NCI-H2029 treated with DMSO at 0.1 percent for 48 hours (cell line): ENCODE measurements at regions not wholly inside any gene's neighbourhood (a gene's known extent, or its start where the extent isn't known, plus 50 kb on each side); places are given as distances from the start of the nearest gene placed in this dataset.

ENCODE experiments used
- DNase-seq: peaks from one replicate; lab custom pipeline; 2025; lab: John Stamatoyannopoulos, UW

GRCh38 chr6:94535798-94536197 lies 1041.5 kb upstream of the MANEA start:
- no peak for DNase-seq

- DNase-seq, result no peak
Observed at GRCh38 chr6:94511502-94512088, 1065.7 kb upstream of the MANEA start.

- DNase-seq, result no peak
Observed at GRCh38 chr6:94510877-94511276, 1066.5 kb upstream of the MANEA start.

- no peak for DNase-seq
Observed at GRCh38 chr6:94501516-94501915, 1075.8 kb upstream of the MANEA start.

- DNase-seq, result no peak
Observed at GRCh38 chr6:94498099-94498498, 1078.7 kb upstream of the EPHA7 start.

- no peak for DNase-seq
Observed at GRCh38 chr6:94494500-94494899, 1075.1 kb upstream of the EPHA7 start.

- no peak for DNase-seq
Observed at GRCh38 chr6:94487371-94487770, 1068.0 kb upstream of the EPHA7 start.

- DNase-seq, result peak; percentile 37
Observed at GRCh38 chr6:94478133-94479005, 1059.0 kb upstream of the EPHA7 start.

GRCh38 chr6:94468830-94469229 lies 1049.5 kb upstream of the EPHA7 start:
- no peak for DNase-seq

- no peak for DNase-seq
Observed at GRCh38 chr6:94464018-94464510, 1044.7 kb upstream of the EPHA7 start.

- no peak for DNase-seq
Observed at GRCh38 chr6:94463306-94463705, 1043.9 kb upstream of the EPHA7 start.

GRCh38 chr6:94462231-94462630 lies 1042.9 kb upstream of the EPHA7 start:
- peak; percentile 20 for DNase-seq

GRCh38 chr6:94456266-94456665 lies 1036.9 kb upstream of the EPHA7 start:
- no peak for DNase-seq

GRCh38 chr6:94454231-94454630 lies 1034.9 kb upstream of the EPHA7 start:
- DNase-seq, result no peak

GRCh38 chr6:94446120-94446519 lies 1026.8 kb upstream of the EPHA7 start:
- no peak for DNase-seq

- DNase-seq, result no peak
Observed at GRCh38 chr6:94443701-94444100, 1024.3 kb upstream of the EPHA7 start.

GRCh38 chr6:94424692-94425091 lies 1005.3 kb upstream of the EPHA7 start:
- no peak for DNase-seq

- DNase-seq, result no peak
Observed at GRCh38 chr6:94417363-94417762, 998.0 kb upstream of the EPHA7 start.

- no peak for DNase-seq
Observed at GRCh38 chr6:94414041-94414440, 994.7 kb upstream of the EPHA7 start.

GRCh38 chr6:94401311-94401710 lies 982.0 kb upstream of the EPHA7 start:
- DNase-seq, result no peak

GRCh38 chr6:94394822-94395221 lies 975.5 kb upstream of the EPHA7 start:
- no peak for DNase-seq

GRCh38 chr6:94389218-94389617 lies 969.9 kb upstream of the EPHA7 start:
- no peak for DNase-seq

GRCh38 chr6:94377835-94378234 lies 958.5 kb upstream of the EPHA7 start:
- DNase-seq, result no peak
